ENCODE measurements at regions not wholly inside any gene's neighbourhood (a gene's known extent, or its start where the extent isn't known, plus 50 kb on each side); places are given as distances from the start of the nearest gene placed in this dataset.

GRCh38 chr5:124660229-124661093 is 86.0 kb downstream of the ZNF608 start:
- TF ChIP-seq RFX5 (IDR thresholded peaks at IDR 0.05; ENCODE audit: borderline replicate concordance, low read depth, low read length) = no peak
- peak; percentile 92; the same call in 1 of the 2 replicates for TF ChIP-seq KDM1A (IDR thresholded peaks at IDR 0.05; ENCODE audit: borderline replicate concordance, low read length)
- TF ChIP-seq POLR2A (IDR thresholded peaks at IDR 0.05; ENCODE audit: control extremely low read depth in 1 of 2, low read depth in 2 of 2, low read length in 2 of 2) = no peak
- no peak for TF ChIP-seq CTCF (IDR thresholded peaks at IDR 0.05; ENCODE audit: control extremely low read depth in 1 of 3, insufficient read depth in 1 of 3, low read depth in 1 of 3, low read length in 3 of 3)
- no peak for TF ChIP-seq EGR1 (IDR thresholded peaks at IDR 0.05; ENCODE audit: borderline replicate concordance, low read depth, low read length)
- TF ChIP-seq POLR2AphosphoS5 (IDR thresholded peaks at IDR 0.05; ENCODE audit: low read depth, low read length) = no peak
- no peak for TF ChIP-seq JUND (IDR thresholded peaks at IDR 0.05; ENCODE audit: low read length)
- peak; percentile 30 for TF ChIP-seq NANOG (IDR thresholded peaks at IDR 0.05; ENCODE audit: insufficient read depth, low read depth, low read length, poor library complexity, severe bottlenecking)
- no peak for TF ChIP-seq SRF (IDR thresholded peaks at IDR 0.05; ENCODE audit: low read depth, low read length)
- TF ChIP-seq ZNF274 (IDR thresholded peaks at IDR 0.05; ENCODE audit: borderline replicate concordance, extremely low read depth, low read length) = no peak

All from H1 (cell line).